B cell (primary cell): ENCODE measurements at regions not wholly inside any gene's neighbourhood (a gene's known extent, or its start where the extent isn't known, plus 50 kb on each side); places are given as distances from the start of the nearest gene placed in this dataset.

ENCODE experiments used
- ATAC-seq: fragments of 200-7000 bp; cut with Tn5 transposase; one replicate; pipeline ENCODE4 v1.10.0; 2021; ENCODE audit warnings: low read depth, mild to moderate bottlenecking, moderate number of reproducible peaks, moderate library complexity
- CTCF ChIA-PET: fragments of 350-600 bp; sonication (Branson Sonifier 250); formaldehyde crosslinking; loops from one replicate; lab custom pipeline; 2021; ENCODE audit warnings: antibody characterized with exemption, inconsistent platforms; lab: Charles Lee
- POLR2A ChIA-PET: fragments of 350-600 bp; sonication (Branson Sonifier 250); formaldehyde crosslinking; loops from one replicate; lab custom pipeline; 2021; ENCODE audit warnings: antibody characterized with exemption; lab: Charles Lee
- DNase-seq: peaks from one replicate; pipeline ENCODE4 v3.0.0; 2013
- H2AFZ ChIP-seq: 2 replicates; pipeline ENCODE4 v1.6.1; 2012; ENCODE audit warnings: mild to moderate bottlenecking, low read depth, low read length; ENCODE audit not compliant: insufficient read depth, poor library complexity, severe bottlenecking
- H3K27ac ChIP-seq, 2 donors: 1 replicate in 1 of 2; 2 replicates in 1 of 2; pipeline ENCODE4 v1.5.1; 2012 to 2013; ENCODE audit warnings: low read length in 2 of 2, mild to moderate bottlenecking in 2 of 2, moderate library complexity in 1 of 2
- H3K27me3 ChIP-seq, 4 experiments: fragments of 200-600 bp in 1 of 4; sonication (generic) in 1 of 4; replicated peaks in 1 of 4; 1 replicate in 2 of 4; 2 replicates in 2 of 4; pipeline versions ENCODE4 v1.6.1 to v1.7.0; 2013 to 2016; ENCODE audit warnings: low read length in 3 of 4, mild to moderate bottlenecking in 2 of 4, mixed read lengths in 1 of 4, moderate library complexity in 1 of 4; ENCODE audit not compliant: insufficient read depth in 4 of 4, control insufficient read depth in 3 of 4; ENCODE audit errors: control extremely low read depth in 1 of 4
- H3K36me3 ChIP-seq, 2 experiments: replicated peaks in 1 of 2; 1 replicate in 1 of 2; 2 replicates in 1 of 2; pipeline versions ENCODE4 v1.6.1 to v1.7.1; 2013; ENCODE audit warnings: low read length in 1 of 2; ENCODE audit not compliant: insufficient read depth in 2 of 2, control insufficient read depth in 1 of 2; ENCODE audit errors: control extremely low read depth in 1 of 2, extremely low read depth in 1 of 2
- H3K4me1 ChIP-seq, 2 donors: fragments of 200-600 bp in 1 of 2; sonication (generic) in 1 of 2; 1 replicate in 1 of 2; 2 replicates in 1 of 2; pipeline versions ENCODE4 v1.5.1 to v1.6.1; 2013 to 2017; ENCODE audit warnings: low read length in 2 of 2; ENCODE audit not compliant: control insufficient read depth in 2 of 2, insufficient read depth in 2 of 2
- H3K4me2 ChIP-seq: replicated peaks from 2 replicates; pipeline ENCODE3; 2012; ENCODE audit warnings: mild to moderate bottlenecking, low read depth, low read length; ENCODE audit not compliant: poor library complexity, severe bottlenecking
- H3K4me3 ChIP-seq, 5 experiments: fragments of 200-600 bp in 1 of 5; sonication (generic) in 1 of 5; 1 replicate in 3 of 5; 2 replicates in 2 of 5; pipeline versions ENCODE4 v1.5.1 to v1.7.0; 2011 to 2016; ENCODE audit warnings: low read length in 4 of 5, mild to moderate bottlenecking in 4 of 5, low read depth in 2 of 5, control low read depth in 1 of 5, moderate library complexity in 1 of 5; ENCODE audit not compliant: insufficient read depth in 1 of 5; ENCODE audit errors: control extremely low read depth in 1 of 5, extremely low read depth in 1 of 5
- H3K79me2 ChIP-seq: fragments of 200-600 bp; sonication (generic); one replicate; pipeline ENCODE4 v1.6.0; 2016; ENCODE audit warnings: low read length; ENCODE audit not compliant: control insufficient read depth, insufficient read depth
- H3K9ac ChIP-seq: fragments of 200-600 bp; sonication (generic); 2 replicates; pipeline ENCODE4 v1.6.1; 2017; ENCODE audit warnings: mild to moderate bottlenecking, low read length, moderate library complexity
- H3K9me3 ChIP-seq, 3 donors: one replicate each; pipeline versions ENCODE4 v1.6.1 to v1.7.1; 2013; ENCODE audit warnings: low read length in 2 of 3; ENCODE audit not compliant: control insufficient read depth in 2 of 3, insufficient read depth in 1 of 3; ENCODE audit errors: control extremely low read depth in 1 of 3
- H4K20me1 ChIP-seq: 2 replicates; pipeline ENCODE4 v1.6.0; 2012; ENCODE audit warnings: mild to moderate bottlenecking, low read length; ENCODE audit not compliant: insufficient read depth, control insufficient read depth, poor library complexity, severe bottlenecking
- H3K27ac Mint-ChIP-seq: one replicate; pipeline ENCODE4 v1.8.0; 2021; ENCODE audit warnings: mixed read lengths
- H3K27me3 Mint-ChIP-seq: one replicate; pipeline ENCODE4 v1.8.0; 2021; ENCODE audit warnings: mixed read lengths
- H3K4me1 Mint-ChIP-seq: one replicate; pipeline ENCODE4 v1.8.0; 2021; ENCODE audit warnings: mixed read lengths
- H3K4me3 Mint-ChIP-seq: one replicate; pipeline ENCODE4 v1.8.0; 2021; ENCODE audit warnings: mixed read lengths
- H3K9me3 Mint-ChIP-seq: one replicate; pipeline ENCODE4 v1.8.0; 2022; ENCODE audit warnings: mixed read lengths; ENCODE audit not compliant: insufficient read depth
- CTCF ChIP-seq: fragments of 200-600 bp; IDR thresholded peaks from one replicate; pipeline ENCODE4 v1.8.0; 2022; ENCODE audit warnings: antibody characterized with exemption, mild to moderate bottlenecking
- EZH2 ChIP-seq: IDR thresholded peaks from 2 replicates; pipeline ENCODE4 v1.6.1; 2012; ENCODE audit warnings: borderline replicate concordance, low read depth, mild to moderate bottlenecking, moderate library complexity, low read length; ENCODE audit not compliant: insufficient read depth, poor library complexity, severe bottlenecking
- WGBS: methylation state at CpG from one replicate; pipeline ENCODE4 v1.1.5; 2013; ENCODE audit warnings: missing lambda C conversion rate; ENCODE audit not compliant: insufficient coverage; 5-methylcytosine and 5-hydroxymethylcytosine counted together
- intact Hi-C: fragments of 100-400 bp; cut with micrococcal nuclease; formaldehyde crosslinking; loops from one replicate; pipeline ENCODE4 v1.10.0; 2022

- no peaks in the 10 kb centered on the region for H3K4me1 ChIP-seq
- Mint-ChIP-seq H3K4me1 (peaks cover 5% of the 10 kb centered on the region), H3K27me3 (peaks cover 28% of the 10 kb centered on the region), H3K9me3 (no peaks in the 10 kb centered on the region), H3K4me3 (no peak overlapping the region), H3K27ac (no peak overlapping the region)
- H3K4me2 ChIP-seq = no peak overlapping the region
- H3K4me3 ChIP-seq = no peak overlapping the region
- H3K36me3 ChIP-seq = no peaks in the 10 kb centered on the region
- CTCF ChIA-PET = no interaction called here
- no peak for DNase-seq
- no peak overlapping the region for H2AFZ ChIP-seq
- intact Hi-C loops = no loop called here
- no peak for ATAC-seq
- H3K27ac ChIP-seq = no peak overlapping the region
- H3K9me3 ChIP-seq = no peaks in the 10 kb centered on the region
- H3K79me2 ChIP-seq = no peaks in the 10 kb centered on the region
- POLR2A ChIA-PET = no interaction called here
- WGBS = 56% methylated on average over 12 of the region's 17 CpGs
- H4K20me1 ChIP-seq = no peaks in the 10 kb centered on the region
- TF ChIP-seq EZH2 = no peak
- no peak for TF ChIP-seq CTCF
- peaks cover 0 to 6% (median 0%) of the 10 kb centered on the region in 4 experiments for H3K27me3 ChIP-seq
- no peak overlapping the region for H3K9ac ChIP-seq
Observed at GRCh38 chr12:124633365-124634362, 66.3 kb upstream of the NCOR2 start.

- 96% methylated on average over 5 of the region's 9 CpGs for WGBS
- POLR2A ChIA-PET = no interaction called here
- Mint-ChIP-seq H3K4me1 (peaks cover 5% of the 10 kb centered on the region), H3K4me3 (no peak overlapping the region), H3K27me3 (peaks cover 26% of the 10 kb centered on the region), H3K27ac (no peak overlapping the region), H3K9me3 (no peaks in the 10 kb centered on the region)
- ATAC-seq (no peak), DNase-seq (no peak)
- CTCF ChIA-PET = no interaction called here
- Histone ChIP-seq H3K27ac (no peak overlapping the region), H4K20me1 (no peaks in the 10 kb centered on the region), H3K9me3 (no peaks in the 10 kb centered on the region), H2AFZ (no peak overlapping the region), H3K4me3 (no peak overlapping the region), H3K27me3 (peaks cover 0 to 6% (median 0%) of the 10 kb centered on the region in 4 experiments), H3K4me1 (no peaks in the 10 kb centered on the region), H3K9ac (no peak overlapping the region), H3K36me3 (no peaks in the 10 kb centered on the region), H3K4me2 (no peak overlapping the region), H3K79me2 (no peaks in the 10 kb centered on the region)
- intact Hi-C loops = no loop called here
- TF ChIP-seq CTCF (no peak), EZH2 (no peak)
Observed at GRCh38 chr12:124632519-124632984, 65.1 kb upstream of the NCOR2 start.
